K562 (cell line): ENCODE measurements at regions not wholly inside any gene's neighbourhood (a gene's known extent, or its start where the extent isn't known, plus 50 kb on each side); places are given as distances from the start of the nearest gene placed in this dataset.
"Not testable (repeated sequence)": the region's sequence is repeated elsewhere in the genome, so short reads cannot be mapped to it uniquely, and the experiment has no call there.

ENCODE experiments used
- BRCA1 ChIP-seq, 2 experiments: fragments of 450-650 bp in 1 of 2; sonication (generic) in 1 of 2; formaldehyde crosslinking in 1 of 2; IDR thresholded peaks; 2 replicates each; pipeline versions ENCODE4 v1.5.0 to v1.6.1; 2017 to 2020; ENCODE audit warnings: mild to moderate bottlenecking in 1 of 2, missing genetic modification reagents in 1 of 2
- CBFB ChIP-seq: sonication (generic); formaldehyde crosslinking; IDR thresholded peaks from 2 replicates; pipeline ENCODE4 v1.4.0; 2020; ENCODE audit warnings: mild to moderate bottlenecking, missing genetic modification reagents
- CTCF ChIP-seq, 3 experiments: IDR thresholded peaks in 2 of 3; conservative IDR thresholded peaks in 1 of 3; 2 replicates each; pipeline ENCODE4 v1.5.1; 2011 to 2012; ENCODE audit warnings: low read length in 3 of 3, mild to moderate bottlenecking in 3 of 3, control low read depth in 2 of 3, improper control_type of control experiment in 1 of 3, inconsistent platforms in 1 of 3, low read depth in 1 of 3, mixed read lengths in 1 of 3, moderate library complexity in 1 of 3; ENCODE audit not compliant: insufficient read depth in 2 of 3
- EGR1 ChIP-seq: fragments of 450-650 bp; conservative IDR thresholded peaks from 2 replicates; pipeline ENCODE4 v1.6.1; 2017; ENCODE audit warnings: mild to moderate bottlenecking
- ETS2 ChIP-seq: IDR thresholded peaks from 2 replicates; pipeline ENCODE4 v1.6.1; 2016; ENCODE audit warnings: borderline replicate concordance, missing genetic modification characterization, mild to moderate bottlenecking, moderate library complexity, missing compliant biosample characterization; ENCODE audit not compliant: poor library complexity, severe bottlenecking
- EZH2 ChIP-seq: IDR thresholded peaks from 2 replicates; pipeline ENCODE4 v1.6.1; 2012; ENCODE audit warnings: low read depth, mild to moderate bottlenecking, inconsistent platforms, low read length, borderline replicate concordance
- GABPA ChIP-seq: fragments of 200-800 bp; sonication (Bioruptor generic); conservative IDR thresholded peaks from 2 replicates; pipeline ENCODE4 v1.6.1; 2016; ENCODE audit warnings: low read depth, missing genetic modification characterization, missing compliant biosample characterization
- IRF9 ChIP-seq: fragments of 450-650 bp; IDR thresholded peaks from 2 replicates; pipeline ENCODE4 v1.6.1; 2016; ENCODE audit warnings: missing biosample characterization, missing genetic modification characterization
- JUNB ChIP-seq: fragments of 450-650 bp; formaldehyde crosslinking; conservative IDR thresholded peaks from 2 replicates; pipeline ENCODE4 v1.4.0; 2020; ENCODE audit warnings: mild to moderate bottlenecking
- POLR2A ChIP-seq: fragments of 450-650 bp; conservative IDR thresholded peaks from 2 replicates; pipeline ENCODE4 v1.6.1; 2016
- ZBTB33 ChIP-seq: sonication (generic); formaldehyde crosslinking; IDR thresholded peaks from 2 replicates; pipeline ENCODE4 v1.8.1; 2023; ENCODE audit warnings: mild to moderate bottlenecking, missing genetic modification reagents
- ZNF3 ChIP-seq: fragments of 250-450 bp; sonication (Bioruptor Pico); IDR thresholded peaks from 2 replicates; pipeline ENCODE4 v1.5.0; 2021; ENCODE audit warnings: mild to moderate bottlenecking, moderate library complexity

GRCh38 chr6:145158636-145159035 lies 576.7 kb downstream of the EPM2A start:
- TF ChIP-seq CBFB (CRISPR knock-in tag); ZNF3 (CRISPR knock-in tag); EZH2; CTCF (IDR thresholded peaks at IDR 0.05 in 2 of 3, conservative IDR thresholded peaks at IDR 0.05 in 1 of 3; ENCODE audit: insufficient read depth in 2 of 3, low read depth in 1 of 3, low read length in 3 of 3); GABPA; POLR2A; EGR1; BRCA1 (IDR thresholded peaks at IDR 0.05); BRCA1 (CRISPR knock-in tag; IDR thresholded peaks at IDR 0.05); ETS2 (tag); ZBTB33 (CRISPR knock-in tag); JUNB (CRISPR knock-in tag); IRF9: not testable (repeated sequence)
